ENCODE measurements at regions not wholly inside any gene's neighbourhood (a gene's known extent, or its start where the extent isn't known, plus 50 kb on each side); places are given as distances from the start of the nearest gene placed in this dataset.
"Not testable (repeated sequence)": the region's sequence is repeated elsewhere in the genome, so short reads cannot be mapped to it uniquely, and the experiment has no call there.

DNA sequence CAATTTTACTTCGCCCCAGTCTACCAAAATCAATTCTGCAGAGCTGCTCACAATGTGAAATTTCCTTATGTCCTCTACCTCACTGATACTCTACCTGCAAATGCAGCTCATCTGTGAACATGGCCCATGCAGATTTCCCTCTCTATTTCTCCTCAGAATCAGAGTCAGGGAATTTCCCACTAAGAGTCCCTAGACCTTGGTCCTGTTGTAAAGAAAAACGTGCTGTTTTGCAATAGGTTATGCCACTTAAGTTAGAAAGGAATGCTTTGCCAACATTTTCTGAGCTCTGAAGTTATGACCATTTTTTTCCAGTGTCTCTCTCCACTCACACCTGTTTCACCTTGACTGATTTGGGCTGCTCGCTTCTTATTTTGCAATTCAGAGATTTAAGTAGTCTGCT, 524.0 kb downstream of the TTLL7 start:
- DNase-seq (ENCODE audit: low read depth in 2 of 2) = not testable (repeated sequence)

DNA sequence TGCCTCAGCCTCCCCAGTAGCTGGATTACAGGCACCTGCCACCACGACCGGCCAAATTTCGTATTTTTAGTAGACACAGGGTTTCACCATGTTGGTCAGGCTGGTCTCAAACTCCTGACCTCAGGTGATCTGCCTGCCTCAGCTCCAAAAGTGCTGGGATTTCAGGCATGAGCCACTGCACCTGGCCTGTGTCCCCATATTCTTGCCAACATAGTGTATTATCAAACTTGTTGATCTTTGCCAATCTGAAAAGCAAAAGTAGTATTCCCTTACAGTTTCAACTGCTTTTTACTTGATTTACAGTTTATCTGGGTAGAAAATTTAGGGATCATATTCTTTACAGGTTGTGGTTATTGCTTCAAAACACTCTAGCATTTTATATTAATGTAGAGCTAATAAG, 524.9 kb downstream of the TTLL7 start:
- DNase-seq (ENCODE audit: low read depth in 2 of 2) = not testable (repeated sequence)

DNA sequence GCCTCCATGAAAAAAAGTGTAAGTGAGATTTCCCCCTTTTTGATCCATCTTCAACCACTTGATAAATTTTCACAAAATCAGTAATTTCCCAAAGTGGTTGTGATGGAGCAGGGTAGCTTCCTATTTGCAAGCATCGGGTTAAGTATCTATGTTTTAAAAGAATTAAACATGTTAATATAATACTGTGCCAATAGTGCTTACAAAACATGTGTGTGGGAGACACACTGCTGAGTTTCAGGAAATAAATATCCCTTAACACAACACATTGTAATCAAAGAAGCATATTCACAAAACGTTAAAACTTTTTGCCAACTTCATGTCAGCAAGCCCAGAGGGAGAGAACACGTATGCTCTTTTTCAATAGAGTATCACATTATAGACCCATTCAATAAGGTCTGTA, 526.9 kb downstream of the TTLL7 start:
- DNase-seq (ENCODE audit: low read depth in 2 of 2) = not testable (repeated sequence)

DNA sequence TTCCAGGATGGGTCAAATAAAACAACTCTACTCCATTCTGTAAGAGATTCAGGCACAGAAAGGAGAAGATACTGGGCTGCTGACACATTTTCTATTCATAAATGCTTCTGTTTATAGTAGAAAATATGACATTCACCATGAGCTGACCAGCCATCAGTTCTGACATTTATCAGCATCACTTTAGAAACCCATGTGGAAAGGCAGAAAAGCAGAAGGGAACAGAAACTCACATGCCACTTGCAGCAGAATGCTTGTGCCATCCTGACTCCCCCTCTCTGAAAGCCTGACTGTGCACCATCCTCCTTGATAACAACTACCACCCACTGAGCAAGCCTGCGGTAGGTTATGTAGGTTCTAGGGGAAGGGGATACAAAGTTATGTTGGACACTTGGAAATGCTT, 527.7 kb downstream of the TTLL7 start:
- not testable (repeated sequence) for DNase-seq (ENCODE audit: low read depth in 2 of 2)

DNA sequence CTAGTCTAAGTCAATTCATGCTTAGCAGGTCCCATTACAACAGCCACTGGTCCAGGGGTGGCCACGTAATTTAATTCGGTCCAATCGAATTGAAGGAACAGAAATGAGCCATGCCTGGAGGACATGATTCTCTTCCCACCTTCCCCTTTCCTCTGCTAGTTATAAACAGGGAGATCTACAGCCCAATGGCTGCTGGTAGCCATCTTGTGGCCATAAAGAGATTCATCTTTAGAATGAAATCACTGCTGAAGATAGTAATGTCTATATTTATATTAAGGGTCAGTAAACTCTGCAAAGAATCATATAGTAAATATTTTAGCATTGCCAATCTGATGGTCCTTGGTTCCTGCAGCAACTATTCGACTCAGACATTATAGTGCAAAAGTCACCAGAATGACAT, 530.6 kb downstream of the TTLL7 start:
- DNase-seq (ENCODE audit: low read depth in 2 of 2) = peak in 1 of 2 experiments; percentile 2

DNA sequence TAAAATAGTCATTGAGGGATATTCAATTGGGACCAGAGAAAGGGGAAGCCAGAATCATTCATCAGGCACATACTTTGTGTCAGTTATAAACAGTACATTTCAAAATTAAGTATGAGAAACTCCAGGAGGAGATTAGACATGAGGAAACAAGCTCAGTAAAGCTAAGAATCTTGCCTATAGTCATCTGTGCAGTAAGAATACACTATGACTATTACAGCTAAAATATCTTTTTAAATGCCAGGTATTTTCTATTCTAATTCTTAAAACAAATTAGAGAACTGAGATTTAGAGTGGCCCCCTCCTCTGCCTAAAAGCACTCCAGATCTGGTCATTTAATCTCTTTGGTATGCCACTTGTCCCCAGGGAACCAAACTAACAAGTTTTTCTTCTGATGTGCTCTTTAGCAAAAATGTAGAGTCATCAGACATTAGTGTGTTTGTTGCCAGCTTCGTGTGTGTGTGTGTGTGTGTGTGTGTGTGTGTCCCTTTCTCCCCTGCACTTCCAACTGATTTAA, 541.1 kb downstream of the TTLL7 start:
- DNase-seq (ENCODE audit: low read depth in 2 of 2) = not testable (repeated sequence)

DNA sequence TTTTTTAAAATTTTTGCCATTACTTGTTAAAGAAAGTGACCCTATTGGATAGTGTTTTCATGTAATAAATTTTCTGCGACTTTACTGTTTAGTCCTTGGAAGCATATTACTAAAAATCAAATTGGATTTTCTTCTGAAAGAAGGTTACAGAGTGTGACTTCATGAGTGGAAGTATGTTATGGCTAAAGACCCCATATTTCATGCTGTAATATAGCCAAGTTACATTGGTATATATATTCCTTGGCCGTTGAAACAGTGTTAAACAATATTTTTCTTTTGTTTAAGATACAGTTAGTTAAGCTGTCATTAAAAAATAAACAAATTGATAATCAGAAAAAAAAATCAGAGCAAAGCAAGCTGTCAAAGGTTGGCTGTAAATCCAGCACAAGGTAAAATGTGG, 541.7 kb downstream of the TTLL7 start:
- DNase-seq (ENCODE audit: low read depth in 2 of 2) = not testable (repeated sequence)

DNA sequence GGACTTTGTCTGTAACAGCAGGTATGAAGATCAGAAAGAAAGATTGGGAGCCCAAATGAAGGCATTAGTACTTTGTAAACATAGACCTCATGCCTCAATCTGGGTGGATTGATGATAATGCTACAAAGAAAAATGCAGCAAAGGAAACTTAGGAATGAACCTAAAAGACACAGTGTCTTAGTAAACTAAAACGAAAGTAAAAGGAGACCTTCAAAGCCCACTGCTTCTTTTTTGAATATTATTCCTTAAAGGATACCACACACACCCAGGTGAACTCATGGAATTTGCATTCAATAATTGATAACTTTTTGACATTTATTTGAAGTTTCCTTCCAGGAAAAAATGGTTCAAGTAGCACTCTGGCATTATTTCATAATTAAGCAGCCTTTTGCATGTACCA, 543.2 kb downstream of the TTLL7 start:
- DNase-seq (ENCODE audit: low read depth in 2 of 2) = not testable (repeated sequence)

DNA sequence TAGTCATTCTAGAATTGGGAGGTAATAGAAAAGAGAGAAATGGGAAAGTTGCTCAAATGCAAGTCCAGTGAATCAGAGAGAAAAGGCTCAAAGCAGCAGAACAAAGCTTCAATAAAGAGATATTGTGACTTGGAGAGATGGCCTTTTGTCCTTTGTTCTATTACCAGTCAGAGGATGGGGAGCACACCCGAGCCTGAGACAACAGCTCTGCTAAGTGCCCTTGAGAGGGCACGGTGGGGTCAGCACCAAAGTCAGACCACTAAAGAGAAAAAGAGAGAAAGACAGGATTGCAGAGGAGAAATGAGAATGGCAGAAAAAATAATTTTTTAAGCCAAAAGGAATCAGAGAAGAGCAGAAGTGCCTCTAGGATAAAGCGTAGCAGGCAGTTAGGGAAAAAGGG, 553.1 kb downstream of the TTLL7 start:
- DNase-seq (ENCODE audit: low read depth in 2 of 2) = not testable (repeated sequence)

DNA sequence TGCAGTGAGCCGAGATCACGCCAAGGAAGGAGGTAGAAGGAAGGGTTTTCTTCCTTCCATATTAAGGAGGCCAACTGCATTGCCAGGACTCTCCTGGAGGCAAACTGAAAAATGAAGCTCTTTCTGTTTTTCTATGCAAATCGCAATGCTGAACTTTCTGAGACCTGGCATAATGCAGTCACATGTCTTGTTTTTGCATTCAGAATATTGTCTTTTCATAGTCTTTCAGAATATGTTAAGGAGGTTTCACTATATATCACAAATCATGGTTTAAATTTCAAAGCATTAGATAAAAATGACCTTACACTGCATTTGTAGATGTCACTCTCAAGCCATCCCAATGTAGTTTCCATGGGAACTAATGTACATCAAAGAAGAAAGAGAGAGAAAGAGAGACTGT, 556.5 kb downstream of the TTLL7 start:
- not testable (repeated sequence) for DNase-seq (ENCODE audit: low read depth in 2 of 2)

DNA sequence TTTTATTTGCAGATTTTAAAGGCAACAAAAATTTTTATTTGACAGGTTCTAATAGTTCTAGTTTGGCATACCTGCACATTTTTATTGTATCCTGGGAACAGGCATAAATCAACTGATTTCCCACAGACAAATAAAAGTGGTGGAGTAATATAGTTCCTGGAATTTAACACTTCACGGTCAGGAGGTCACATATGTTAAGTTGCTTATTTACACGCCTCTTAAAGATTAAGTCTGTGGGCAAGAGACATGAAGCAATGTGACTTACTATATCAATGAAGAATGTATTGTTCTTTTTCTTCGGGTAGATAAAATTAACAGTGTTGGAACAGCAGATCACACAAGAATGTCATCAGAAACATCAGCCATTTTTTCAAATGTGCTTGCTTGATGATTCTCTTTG, 558.3 kb downstream of the TTLL7 start:
- DNase-seq (ENCODE audit: low read depth in 2 of 2) = peak; percentile 86 to 90

DNA sequence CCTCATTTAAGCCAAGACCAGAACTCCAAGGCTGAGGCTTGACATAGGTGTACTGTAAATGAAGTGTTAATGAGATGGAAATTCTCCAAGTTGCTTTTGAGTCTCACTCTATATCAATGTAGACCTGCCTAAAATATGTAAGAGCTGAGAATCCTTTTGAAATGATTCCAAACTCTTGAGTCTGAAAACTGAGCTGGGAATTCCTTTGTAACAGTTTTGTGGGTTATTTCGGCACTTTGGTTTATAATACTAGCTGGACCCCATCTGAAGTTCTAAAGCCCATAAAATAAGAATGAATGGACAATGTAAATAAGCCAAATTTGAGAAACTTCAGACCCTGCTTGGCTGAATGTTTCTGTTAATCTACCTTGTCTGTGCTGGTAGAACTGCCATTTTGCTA, 558.9 kb downstream of the TTLL7 start:
- peak in 1 of 2 experiments; percentile 22 for DNase-seq (ENCODE audit: low read depth in 2 of 2)

DNA sequence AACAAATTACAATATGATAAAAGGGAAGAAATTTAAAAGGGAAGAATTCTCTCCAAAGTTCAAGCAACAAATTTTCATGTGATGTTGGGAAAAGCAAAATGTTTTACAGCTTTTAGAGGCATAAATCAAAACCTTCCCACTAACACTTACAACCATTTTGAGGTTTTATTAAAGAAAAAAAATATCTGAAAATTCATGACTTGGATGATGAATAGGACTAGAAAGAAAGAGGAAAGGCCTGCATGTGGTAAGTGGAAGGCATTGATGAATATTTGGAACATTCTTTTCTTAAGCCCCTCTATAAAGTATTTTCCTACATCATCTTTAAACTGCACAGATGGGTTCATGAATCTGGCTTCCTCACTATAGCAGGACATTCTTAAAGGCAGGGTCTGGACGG, 560.6 kb downstream of the TTLL7 start:
- DNase-seq (ENCODE audit: low read depth in 2 of 2) = peak in 1 of 2 experiments; percentile 42

DNA sequence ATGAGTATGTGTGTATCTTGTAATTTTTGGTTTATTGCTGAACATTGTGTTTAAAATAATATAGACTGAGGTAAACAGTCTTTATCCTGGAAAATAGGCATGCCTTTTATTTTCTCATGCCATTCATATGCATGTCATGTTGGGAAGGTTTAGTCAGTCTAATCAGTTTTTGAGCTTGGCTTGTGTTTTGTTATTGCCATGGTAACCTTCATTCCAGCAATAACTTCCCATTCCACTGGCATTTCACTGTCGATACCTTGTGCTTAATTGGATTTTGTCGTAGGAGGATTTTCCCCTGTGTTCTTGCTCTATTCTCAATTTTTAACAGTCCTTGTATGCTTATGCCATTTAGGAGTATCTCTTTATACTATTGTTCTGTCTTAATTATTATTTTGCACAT, 563.6 kb downstream of the TTLL7 start:
- not testable (repeated sequence) for DNase-seq (ENCODE audit: low read depth in 2 of 2)

DNA sequence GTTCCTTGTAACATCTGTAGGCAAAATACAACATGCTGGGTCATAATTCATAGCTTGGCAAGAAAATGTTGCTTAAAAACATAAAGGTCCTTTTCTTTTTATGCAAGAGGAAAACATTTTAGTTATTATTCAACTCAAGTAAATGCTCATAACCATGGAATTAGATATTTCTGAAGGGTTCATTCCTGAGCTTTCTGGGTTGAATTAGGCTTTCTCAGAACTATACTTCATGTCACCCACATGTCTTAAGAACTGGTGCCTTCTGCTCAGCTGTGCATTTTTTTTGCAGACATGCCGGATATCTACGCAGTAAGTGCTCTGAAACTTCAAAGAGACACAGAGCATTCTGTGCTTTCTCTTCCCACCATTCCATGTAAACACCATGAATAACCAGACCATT, 571.4 kb downstream of the TTLL7 start:
- DNase-seq (ENCODE audit: low read depth in 2 of 2) = peak; percentile 36 to 38

DNA sequence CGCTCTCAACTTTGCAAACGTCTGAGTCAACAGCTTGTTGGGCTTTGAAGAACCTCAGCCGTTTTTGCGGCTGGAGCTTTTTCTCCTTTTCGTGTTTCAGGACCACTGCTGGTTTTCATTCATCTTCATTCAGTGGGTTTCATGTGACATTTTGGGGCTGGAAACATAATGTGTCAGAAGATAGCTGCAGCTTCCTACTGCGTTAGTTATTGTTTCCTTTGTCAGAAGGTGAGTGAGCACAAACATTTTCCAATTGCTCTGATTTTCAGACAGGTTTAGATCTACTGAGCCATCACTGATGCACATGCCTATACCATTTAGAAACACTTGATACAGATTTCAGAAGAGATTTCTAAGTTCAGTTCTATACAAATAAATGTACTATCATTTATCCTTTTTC, 575.5 kb downstream of the TTLL7 start:
- not testable (repeated sequence) for DNase-seq (ENCODE audit: low read depth in 2 of 2)

DNA sequence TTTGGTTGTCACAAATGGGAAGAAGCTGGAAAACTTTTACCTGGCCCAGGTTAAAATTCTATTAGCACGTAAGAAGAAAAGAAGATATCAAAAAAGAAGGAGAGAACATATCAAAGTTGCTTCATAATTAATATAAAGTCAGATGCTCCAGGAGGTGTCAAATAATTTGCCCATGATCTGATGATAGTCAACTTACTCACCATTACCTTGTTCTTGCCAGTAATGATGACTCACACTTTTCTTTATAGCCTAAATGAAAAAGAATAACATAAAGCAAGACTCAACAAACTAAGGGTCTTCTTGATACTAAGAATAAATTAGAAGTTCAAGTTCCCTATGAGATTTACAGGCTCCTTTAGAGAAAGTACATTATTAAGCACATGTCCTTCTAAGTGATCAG, 580.4 kb downstream of the TTLL7 start:
- no peak for DNase-seq (ENCODE audit: low read depth in 2 of 2)

DNA sequence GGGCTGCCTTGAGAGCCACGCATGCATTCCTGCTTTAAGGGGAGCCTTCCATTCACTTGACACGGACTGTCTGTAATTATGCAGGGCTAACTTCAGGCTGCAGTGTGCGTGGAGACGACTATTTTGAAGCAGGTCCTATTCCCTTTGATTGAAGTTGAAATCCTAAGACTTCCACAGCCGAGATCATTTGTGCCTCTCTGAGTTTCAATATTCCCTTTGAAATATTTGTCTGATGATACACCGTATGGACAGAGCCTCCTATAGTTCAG, 585.2 kb downstream of the TTLL7 start:
- not testable (repeated sequence) for DNase-seq (ENCODE audit: low read depth in 2 of 2)

DNA sequence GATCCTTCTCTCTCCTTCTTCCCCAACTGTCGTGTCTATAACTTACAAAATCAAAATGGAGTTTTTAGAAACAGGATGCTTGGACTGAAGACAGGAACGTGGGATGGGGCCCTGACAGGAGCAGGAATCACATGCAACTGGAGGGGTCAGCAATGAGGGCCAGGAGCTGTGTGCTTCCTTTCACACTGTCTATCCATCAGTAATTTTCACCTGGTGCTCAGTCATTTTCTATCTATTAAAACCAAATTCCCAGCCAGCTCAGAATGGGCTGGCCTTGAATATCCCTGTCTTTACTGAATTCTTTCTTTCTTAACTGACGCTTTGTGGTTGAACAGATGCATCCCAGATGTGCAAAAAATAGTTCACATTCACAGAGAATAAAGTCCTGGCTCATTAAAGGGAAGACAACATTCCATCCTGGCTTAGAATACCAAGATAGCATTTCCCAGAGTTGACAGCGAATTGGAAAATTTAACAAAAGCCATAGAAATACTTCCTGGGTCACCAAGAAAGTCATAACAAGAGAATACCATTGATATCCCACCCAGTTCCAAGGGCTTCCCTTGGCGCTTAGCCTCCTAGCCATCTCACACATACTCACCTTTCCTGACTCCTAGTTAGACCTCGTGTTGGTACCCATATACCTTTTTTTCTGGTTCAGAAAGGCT, 588.1 kb downstream of the TTLL7 start:
- DNase-seq (ENCODE audit: low read depth in 2 of 2) = peak; percentile 51 to 68

DNA sequence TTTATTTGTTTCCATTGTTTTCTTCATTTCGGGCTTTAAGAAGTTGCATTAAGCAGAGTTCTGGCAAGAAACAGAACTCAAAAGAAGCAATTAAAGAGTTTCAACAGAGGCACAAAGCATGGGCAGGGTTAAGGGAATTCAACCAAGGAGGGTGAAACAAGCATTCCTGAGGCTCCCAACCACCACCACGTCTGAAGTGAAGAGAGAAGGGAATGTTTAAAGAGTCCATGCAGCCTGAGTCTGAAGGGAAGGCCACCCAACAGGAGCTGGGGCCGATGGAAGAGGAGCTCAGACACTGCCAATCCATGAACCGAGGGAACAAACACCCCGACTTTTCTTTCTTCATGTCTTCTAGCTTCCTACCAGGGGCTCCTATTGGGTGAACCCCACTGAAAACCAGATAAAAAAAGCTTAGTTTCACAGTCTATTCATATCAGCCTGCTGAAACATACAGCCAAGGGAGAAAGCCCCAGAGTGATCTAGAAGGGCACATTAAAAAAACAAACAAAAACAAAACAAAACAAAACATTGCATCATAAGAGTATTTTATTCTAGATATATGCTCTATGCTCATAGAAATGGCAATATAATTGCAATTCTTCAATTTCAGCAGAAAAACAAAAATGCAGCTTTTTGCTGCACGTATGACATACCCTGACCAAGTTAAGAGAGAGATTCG, 592.1 kb downstream of the TTLL7 start:
- not testable (repeated sequence) for DNase-seq (ENCODE audit: low read depth in 2 of 2)

DNA sequence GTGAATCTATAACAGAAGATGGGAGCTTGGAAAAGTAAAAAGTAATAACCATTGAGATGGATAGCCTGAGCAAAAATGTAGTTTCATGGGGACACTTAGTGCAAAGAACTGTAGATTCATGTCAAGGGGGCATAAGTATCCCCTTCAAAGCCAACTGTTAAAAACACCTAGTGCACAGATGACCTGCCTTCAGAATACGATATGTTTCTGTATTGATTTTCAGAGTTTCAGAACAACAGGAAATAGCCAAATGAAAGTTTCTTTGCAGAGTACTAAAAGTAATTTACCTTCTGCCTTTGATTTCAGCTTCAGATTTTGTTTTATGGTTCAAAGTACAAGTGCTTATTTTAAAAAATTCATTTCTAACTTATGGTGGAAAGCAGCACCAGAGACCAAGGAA, 593.1 kb downstream of the TTLL7 start:
- DNase-seq (ENCODE audit: low read depth in 2 of 2) = not testable (repeated sequence)

DNA sequence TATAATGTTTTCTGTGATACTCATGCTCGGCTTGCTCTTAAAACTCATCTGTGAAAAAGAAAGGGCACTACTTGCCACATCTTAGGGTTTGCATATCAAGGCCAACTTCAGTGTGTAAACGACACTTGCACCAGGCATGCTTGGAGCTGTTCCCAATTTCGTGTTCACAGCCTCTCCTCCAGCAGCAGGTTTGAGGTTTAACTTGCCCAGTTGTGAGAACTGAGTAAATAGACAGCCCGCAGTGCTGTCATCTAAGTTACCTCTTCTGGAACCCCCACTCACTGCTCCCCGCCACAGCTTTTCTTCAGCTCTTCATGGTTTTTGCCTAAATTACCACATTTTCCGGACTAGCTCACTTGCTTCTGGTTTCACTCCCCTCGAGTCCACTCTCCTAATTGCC, 595.4 kb downstream of the TTLL7 start:
- not testable (repeated sequence) for DNase-seq (ENCODE audit: low read depth in 2 of 2)

DNA sequence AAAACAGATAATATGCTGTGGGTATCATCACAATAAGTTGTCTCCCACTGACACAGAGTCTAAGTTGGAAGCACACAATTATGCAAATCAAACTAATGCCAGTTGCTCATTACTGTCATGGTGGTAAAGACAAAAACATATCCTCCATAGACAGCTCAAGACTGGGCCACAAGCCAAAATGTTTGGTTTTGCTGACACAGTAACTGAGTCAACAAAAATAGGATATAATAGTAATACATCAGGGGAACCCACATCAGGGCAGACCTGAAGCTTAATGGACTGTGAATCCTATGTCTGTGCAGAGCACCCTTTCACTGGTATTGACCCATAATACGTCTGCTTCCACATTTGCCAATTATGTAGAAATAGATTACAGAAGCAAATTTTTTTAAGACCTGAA, 597.8 kb downstream of the TTLL7 start:
- not testable (repeated sequence) for DNase-seq (ENCODE audit: low read depth in 2 of 2)
